ENCODE measurements at regions not wholly inside any gene's neighbourhood (a gene's known extent, or its start where the extent isn't known, plus 50 kb on each side); places are given as distances from the start of the nearest gene placed in this dataset.

DNA sequence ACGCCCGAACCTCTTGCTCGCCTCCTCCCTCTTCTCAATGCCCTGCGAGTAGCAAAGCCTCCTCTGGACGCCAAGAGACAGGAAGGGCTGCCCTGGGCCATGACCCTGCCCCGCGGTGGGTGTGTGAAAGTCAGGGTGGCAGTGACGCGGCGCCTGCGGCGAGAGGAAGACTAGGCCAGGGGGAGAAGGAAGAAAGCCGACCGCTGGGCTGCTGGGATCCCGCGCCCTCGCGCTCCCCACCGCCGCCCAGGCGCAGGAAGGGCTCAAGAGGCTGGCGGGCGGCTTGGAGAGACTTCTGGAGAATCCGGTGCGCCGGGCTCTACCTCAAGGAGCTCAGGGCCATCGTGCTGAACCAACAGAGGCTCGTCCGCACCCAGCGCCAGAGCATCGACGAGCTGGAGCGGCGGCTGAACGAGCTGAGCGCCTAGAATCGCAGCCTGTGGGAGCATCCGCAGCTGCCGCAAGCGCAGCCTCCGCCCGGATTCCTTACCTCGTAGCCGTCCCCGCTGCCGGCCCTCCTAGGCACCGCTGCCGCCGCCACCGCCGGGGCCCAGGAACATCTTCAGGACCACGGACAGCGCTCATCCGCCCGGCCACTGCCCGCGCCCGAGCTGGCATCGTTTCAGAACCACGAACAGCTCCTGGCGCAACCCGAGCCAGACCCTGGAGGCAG, 105.0 kb upstream of the PRB2 start:
- DNase-seq (ENCODE audit: extremely low spot score), result peak; percentile 66
- ChIA-PET POLR2A (no interaction called here), CTCF (interaction anchor here (0.8 to 1.6 kb wide), 5 partner anchors 8 to 828 kb away, joined by 3 to 9 read pairs (median 3); no protein-coding TSS in a partner anchor)
- TF ChIP-seq, protein P1, sequence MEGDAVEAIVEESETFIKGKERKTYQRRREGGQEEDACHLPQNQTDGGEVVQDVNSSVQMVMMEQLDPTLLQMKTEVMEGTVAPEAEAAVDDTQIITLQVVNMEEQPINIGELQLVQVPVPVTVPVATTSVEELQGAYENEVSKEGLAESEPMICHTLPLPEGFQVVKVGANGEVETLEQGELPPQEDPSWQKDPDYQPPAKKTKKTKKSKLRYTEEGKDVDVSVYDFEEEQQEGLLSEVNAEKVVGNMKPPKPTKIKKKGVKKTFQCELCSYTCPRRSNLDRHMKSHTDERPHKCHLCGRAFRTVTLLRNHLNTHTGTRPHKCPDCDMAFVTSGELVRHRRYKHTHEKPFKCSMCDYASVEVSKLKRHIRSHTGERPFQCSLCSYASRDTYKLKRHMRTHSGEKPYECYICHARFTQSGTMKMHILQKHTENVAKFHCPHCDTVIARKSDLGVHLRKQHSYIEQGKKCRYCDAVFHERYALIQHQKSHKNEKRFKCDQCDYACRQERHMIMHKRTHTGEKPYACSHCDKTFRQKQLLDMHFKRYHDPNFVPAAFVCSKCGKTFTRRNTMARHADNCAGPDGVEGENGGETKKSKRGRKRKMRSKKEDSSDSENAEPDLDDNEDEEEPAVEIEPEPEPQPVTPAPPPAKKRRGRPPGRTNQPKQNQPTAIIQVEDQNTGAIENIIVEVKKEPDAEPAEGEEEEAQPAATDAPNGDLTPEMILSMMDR (IDR thresholded peaks at IDR 0.05; ENCODE audit: control extremely low read depth, extremely low read depth, low read depth, missing control alignments), result no peak

DNA sequence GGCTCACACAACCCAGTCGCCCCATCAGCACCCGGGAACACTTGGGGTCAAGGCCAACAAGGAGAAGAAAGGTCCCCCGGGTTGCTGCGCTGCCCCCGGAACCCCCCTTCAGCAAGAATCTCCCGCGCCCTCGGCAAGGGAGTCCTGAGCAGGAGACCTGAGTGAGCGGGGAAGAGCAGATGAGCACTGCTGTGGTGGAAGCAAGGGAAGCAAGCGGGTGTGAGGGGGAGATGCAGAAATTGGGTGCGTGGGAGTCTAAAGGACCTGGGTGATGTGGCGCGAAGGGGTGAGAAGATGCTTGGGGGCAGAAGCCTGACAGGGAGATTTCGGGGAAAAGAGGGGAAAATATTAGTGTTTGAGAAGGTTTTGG, 105.5 kb upstream of the PRB2 start:
- no peak for DNase-seq (ENCODE audit: extremely low spot score)
- POLR2A ChIA-PET, result no interaction called here
- CTCF ChIA-PET, result interaction anchor here (0.8 to 1.5 kb wide), 2 partner anchors 532 to 828 kb away, joined by 3 read pairs; no protein-coding TSS in a partner anchor
- TF ChIP-seq, protein P1 (IDR thresholded peaks at IDR 0.05; ENCODE audit: control extremely low read depth, extremely low read depth, low read depth, missing control alignments), result no peak

DNA sequence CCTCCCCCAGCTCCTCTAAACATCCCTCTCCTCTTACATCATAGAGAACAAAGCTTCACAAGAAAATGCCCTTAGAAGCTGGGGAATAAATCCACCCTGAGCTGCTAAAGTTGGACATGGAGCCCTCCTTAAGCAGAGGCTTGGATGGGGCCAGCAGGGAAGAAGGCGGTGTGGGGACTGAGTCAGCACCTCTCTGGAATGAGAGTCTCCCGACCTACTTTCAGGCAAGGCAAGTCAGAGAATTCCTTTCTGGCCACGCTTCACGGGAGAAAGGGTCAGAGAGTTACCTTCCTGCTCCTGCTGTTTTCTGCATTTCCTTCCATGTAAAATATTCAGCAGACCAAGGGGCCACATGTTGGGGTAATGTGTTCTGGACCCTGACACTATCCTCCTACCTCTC, 113.3 kb upstream of the PRB2 start:
- DNase-seq (ENCODE audit: extremely low spot score), result no peak
- ChIA-PET POLR2A (interaction anchor here (0.5 kb wide), 1 partner anchor 8 kb away, joined by 3 read pairs; no protein-coding TSS in a partner anchor), CTCF (interaction anchor here (1.1 to 1.5 kb wide), 4 partner anchors 9 to 22 kb away, joined by 3 to 5 read pairs (median 4); no protein-coding TSS in a partner anchor)
- TF ChIP-seq, protein P1 (IDR thresholded peaks at IDR 0.05; ENCODE audit: control extremely low read depth, extremely low read depth, low read depth, missing control alignments), result no peak

DNA sequence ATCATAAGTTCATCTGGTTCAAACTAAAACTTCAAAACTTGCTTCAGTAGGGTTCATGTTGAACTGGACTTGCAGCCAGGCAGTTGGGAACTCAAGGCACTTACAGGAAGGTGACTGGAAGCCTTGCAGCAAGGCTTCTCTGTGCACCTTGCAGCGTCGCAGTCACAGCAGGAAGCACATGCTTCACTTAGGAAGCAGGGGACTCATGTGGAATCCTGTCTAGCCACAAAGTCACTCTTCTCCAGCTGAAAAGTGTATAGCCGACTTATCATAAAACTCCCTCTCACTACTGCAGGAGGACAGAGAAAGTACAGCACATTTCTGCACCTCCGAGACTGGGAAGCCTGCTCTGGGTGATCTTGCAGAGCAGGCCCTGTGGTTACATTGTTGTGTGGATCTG, 114.0 kb upstream of the PRB2 start:
- CTCF ChIA-PET, result no interaction called here
- TF ChIP-seq, protein P1 (IDR thresholded peaks at IDR 0.05; ENCODE audit: control extremely low read depth, extremely low read depth, low read depth, missing control alignments), result no peak
- no peak for DNase-seq (ENCODE audit: extremely low spot score)
- POLR2A ChIA-PET, result no interaction called here

DNA sequence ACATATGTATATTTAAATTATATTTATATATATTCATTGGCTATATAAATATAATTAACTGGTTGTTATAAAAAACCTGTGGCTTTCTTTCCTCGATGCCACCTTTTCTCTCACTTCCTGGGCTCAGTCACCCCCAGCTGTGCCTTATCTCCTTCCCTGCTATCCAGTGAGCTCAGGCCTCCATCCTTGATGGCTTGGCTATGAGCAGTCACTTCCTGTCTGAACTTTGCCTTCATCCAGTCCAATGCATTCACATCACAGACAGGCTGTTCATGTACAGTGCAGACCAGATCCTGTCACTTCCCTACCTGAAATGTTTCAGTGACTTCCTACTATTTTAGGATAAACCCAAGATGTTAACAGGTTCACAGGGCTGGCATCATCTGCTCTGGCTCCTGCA, 115.3 kb upstream of the PRB2 start:
- TF ChIP-seq, protein P1 (IDR thresholded peaks at IDR 0.05; ENCODE audit: control extremely low read depth, extremely low read depth, low read depth, missing control alignments), result no peak
- ChIA-PET CTCF (no interaction called here), POLR2A (no interaction called here)
- DNase-seq (ENCODE audit: extremely low spot score), result no peak

DNA sequence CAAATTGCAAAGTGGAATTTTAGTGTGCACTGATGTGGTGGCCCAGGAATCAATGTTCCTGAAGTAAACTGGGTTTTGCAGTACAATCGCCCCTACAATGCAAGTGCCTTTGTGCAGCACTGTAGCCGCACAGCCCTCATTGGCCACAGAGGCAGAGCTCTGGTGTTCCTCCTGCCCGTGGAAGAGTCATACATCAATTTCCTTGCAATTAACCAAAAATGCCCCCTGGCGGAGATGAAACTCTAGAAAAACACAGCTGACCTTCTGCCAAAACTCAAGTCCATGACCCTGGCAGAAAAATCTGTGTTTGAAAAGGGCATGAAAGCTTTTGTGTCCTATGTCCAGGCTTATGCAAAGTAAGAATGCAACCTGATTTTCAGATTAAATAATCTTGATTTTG, 117.9 kb upstream of the PRB2 start:
- DNase-seq (ENCODE audit: extremely low spot score), result no peak
- POLR2A ChIA-PET, result no interaction called here
- TF ChIP-seq, protein P1 (IDR thresholded peaks at IDR 0.05; ENCODE audit: control extremely low read depth, extremely low read depth, low read depth, missing control alignments), result no peak
- CTCF ChIA-PET, result interaction anchor here (1.1 kb wide), 1 partner anchor 10 kb away, joined by 3 read pairs; no protein-coding TSS in a partner anchor
